ENCODE measurements at regions not wholly inside any gene's neighbourhood (a gene's known extent, or its start where the extent isn't known, plus 50 kb on each side); places are given as distances from the start of the nearest gene placed in this dataset.

DNA sequence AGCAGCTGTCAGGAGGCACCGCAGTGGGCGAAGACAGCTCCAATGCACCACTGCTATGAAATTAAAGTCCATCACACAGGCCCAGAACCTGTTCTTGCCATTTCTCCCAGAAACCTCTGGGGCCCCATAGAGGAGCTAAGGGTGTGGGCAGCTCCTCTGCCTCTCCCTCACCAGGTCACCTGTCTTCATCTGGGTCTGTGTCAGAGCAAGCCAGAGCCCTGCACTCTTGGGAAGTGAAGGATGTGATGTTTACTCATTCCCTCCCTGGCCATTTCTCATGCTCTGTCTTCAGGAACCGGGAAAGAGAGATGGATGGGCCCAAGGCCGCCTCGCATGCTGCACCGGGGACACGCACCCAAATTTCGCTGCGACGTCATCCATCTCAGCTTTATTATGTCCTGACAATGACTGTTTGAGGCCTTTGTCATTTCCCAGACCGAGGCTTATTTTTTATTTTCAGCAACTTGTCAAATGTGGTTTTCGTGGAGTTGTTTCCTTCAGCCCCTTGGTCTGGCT, 216.1 kb downstream of the NPHP4 start:
- TF ChIP-seq POLR2AphosphoS5 (IDR thresholded peaks at IDR 0.05), result no peak
- TF ChIP-seq POLR2A (IDR thresholded peaks at IDR 0.05), result no peak
- TF ChIP-seq, protein P1, sequence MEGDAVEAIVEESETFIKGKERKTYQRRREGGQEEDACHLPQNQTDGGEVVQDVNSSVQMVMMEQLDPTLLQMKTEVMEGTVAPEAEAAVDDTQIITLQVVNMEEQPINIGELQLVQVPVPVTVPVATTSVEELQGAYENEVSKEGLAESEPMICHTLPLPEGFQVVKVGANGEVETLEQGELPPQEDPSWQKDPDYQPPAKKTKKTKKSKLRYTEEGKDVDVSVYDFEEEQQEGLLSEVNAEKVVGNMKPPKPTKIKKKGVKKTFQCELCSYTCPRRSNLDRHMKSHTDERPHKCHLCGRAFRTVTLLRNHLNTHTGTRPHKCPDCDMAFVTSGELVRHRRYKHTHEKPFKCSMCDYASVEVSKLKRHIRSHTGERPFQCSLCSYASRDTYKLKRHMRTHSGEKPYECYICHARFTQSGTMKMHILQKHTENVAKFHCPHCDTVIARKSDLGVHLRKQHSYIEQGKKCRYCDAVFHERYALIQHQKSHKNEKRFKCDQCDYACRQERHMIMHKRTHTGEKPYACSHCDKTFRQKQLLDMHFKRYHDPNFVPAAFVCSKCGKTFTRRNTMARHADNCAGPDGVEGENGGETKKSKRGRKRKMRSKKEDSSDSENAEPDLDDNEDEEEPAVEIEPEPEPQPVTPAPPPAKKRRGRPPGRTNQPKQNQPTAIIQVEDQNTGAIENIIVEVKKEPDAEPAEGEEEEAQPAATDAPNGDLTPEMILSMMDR (IDR thresholded peaks at IDR 0.05), result no peak
